ENCODE measurements at regions not wholly inside any gene's neighbourhood (a gene's known extent, or its start where the extent isn't known, plus 50 kb on each side); places are given as distances from the start of the nearest gene placed in this dataset.

DNA sequence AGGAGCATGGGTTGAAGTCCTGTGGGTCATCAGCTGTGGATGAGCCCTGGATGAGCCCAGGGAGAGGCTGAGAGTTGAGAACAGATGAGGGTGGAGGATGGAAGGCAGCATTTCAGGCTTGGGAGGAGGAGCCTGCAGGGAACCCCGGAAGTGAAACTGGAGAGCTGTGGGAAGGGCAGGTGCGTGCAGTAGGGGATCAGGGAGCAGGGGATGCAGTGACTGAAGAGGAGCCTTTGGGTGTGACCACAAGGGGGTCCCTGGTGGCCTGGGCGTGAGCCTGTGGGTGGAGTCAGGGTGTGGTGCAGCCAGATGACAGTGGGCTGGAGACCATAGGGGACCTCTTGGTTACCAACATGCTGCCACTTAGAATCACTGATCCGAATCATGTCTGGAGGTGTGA lies 115.5 kb downstream of the PAPOLA start:
- DNase-seq (ENCODE audit: low read depth) = no peak

DNA sequence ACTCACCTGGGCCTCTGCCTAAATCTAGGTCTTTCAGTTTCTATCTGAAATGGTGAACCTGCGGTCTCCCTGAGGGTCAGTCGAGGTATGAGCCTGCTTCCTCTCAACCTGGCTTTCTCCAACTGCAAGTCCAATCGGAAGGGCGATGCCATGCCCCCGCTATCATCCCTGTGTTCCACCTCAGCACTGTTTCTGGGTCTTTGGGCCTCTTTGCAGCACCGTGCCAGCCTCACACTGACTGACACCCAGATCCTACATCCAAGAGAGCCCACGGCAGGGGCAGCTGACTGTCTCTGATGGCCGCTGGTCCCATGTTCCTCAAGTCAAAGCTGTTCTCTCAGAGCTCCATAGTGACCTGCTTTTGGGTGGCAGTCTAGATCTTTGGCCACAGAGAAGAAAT lies 120.7 kb downstream of the PAPOLA start:
- no peak for DNase-seq (ENCODE audit: low read depth)

DNA sequence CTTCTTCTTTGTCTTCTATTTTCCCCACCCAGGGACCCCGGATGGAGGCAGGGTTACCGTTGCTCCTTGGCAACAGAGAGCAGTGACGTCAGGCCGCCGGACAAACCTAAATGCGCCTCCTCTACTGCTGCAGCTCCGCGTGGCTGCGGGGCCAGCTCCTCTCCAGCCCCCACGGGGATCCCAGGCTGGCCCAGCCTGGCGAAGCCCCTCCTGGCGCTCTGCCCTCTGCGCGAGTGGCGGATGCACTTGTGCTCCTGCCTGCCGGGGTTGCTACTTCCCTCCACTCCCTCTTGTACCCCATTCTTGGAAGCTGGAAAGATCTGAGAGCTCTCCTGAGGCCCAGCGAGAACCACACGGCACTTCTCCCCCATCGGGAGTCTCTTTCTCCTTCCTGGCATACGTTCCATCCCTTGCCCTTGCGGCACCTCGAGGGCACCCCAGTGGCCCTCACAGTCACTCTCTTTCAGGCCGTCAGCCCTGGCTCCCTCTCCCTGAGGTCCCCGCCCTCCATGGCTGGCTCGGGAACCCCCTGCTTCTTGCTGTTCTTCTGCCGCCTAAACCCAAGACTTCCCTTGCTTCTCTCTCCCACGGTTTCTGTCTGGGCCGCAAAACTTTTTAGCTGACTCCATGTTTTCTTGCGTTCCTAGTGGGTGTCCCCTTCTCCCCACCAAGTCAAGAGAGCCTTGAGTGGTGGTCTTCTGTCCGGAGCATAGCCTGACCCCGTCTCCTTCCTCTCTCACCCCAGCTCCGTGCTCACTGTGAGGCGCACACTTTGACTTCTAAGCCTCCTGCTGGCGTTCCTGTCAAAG lies 121.7 kb downstream of the PAPOLA start:
- DNase-seq (ENCODE audit: low read depth) = no peak

GRCh38 chr14:96624661-96625425 lies 122.7 kb downstream of the PAPOLA start:
- no peak for DNase-seq (ENCODE audit: low read depth)

- no peak for DNase-seq (ENCODE audit: low read depth)
These were observed 123.3 kb downstream of the PAPOLA start for GRCh38 chr14:96625426-96625985.

DNA sequence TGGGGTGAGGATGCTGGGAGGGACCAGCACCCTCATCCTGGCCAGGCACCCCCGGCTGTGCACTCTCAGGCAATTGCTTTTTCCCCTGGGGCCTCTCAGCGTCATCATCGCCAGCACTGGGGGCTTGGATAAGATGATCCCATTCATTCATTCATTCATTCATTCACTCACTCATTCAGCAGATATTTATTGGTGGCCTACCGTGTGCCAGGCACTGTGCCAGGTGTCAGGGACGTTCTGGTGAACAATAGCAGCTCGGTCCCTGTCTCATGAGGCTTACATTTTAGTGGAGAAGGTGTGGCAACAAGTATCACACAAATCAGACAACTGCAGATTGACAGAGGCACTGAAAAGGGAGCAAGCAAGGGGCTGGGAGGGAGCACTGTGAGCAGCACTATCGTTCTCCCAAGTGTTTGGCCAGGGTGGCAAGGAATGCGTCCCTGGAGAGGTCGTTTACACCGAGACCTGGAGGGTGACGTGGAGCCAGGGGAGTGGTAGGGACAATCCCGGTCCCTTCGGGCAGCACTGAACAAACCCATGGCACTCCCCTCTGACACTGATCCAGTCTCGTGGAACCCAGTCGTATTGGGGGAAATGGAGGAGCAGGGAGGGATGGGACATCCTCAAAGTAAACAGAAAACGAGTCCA lies 124.1 kb downstream of the PAPOLA start:
- no peak for DNase-seq (ENCODE audit: low read depth)

- DNase-seq (ENCODE audit: low read depth) = no peak
These were observed 124.7 kb downstream of the PAPOLA start for GRCh38 chr14:96626916-96627315.

DNA sequence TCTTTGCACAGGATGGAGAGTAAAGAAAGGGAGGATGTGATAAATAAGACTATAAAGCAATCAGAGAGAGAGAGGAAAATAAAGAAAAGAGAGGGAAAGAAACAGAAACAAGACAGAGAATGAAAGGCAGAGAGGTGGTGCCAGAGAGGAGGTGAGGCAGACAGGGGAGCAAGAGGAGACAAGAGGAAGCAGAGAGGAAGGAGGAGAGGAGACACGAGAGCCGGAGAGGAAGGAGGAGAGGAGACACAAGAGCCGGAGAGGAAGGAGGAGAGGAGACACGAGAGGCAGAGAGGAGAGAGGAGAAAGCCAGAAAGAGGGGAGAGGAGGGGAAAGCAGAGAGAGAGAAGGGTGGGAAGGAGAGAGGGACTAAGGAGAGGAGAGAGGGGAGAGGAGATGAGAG lies 125.2 kb downstream of the PAPOLA start:
- no peak for DNase-seq (ENCODE audit: low read depth)

DNA sequence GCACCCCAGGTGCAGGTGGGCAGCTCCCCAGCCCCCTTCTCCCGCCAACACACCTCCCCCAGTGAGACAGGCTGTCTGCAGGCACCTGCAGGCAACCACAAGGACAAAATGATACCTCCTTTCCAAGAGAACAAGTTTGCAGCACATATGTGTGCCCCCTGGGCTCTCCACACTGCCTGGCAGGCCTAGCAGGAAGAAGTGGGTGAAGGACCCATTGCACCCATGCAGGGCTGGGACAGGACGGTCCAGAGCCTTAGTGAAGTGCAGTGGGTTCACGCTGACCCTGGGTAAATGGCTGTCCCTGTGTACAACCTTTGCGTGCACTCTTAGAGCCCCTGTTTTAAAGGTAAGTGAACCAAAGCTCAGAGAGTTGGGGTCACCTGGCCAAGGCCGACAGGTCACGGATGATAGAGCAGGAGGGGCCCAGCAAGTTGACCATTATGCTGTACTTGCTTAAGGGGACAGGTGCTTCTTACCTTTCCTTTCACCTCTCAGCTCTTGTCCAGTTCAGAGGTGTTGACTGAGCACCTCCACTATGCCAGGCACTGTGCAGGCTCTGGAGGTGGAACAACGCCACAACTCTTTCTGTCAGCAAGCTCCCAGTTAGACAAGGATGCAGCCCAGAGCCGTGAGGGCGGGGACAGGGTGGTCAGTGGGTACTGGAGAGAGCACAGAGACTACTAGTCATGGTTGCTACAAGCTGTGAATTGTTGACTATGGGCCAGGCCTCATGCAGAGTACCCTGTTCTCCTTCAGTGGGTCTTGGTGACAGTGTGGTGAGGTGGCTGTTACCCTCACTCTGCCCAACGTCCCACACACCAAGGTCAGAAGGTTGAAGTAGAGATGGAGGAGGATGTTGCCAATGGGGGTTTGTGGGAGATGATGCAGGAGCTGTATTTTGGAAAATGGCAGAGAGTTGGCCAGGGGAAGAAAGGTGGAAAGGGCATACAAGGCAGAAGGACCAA lies 125.9 kb downstream of the PAPOLA start:
- DNase-seq (ENCODE audit: low read depth) = no peak

DNA sequence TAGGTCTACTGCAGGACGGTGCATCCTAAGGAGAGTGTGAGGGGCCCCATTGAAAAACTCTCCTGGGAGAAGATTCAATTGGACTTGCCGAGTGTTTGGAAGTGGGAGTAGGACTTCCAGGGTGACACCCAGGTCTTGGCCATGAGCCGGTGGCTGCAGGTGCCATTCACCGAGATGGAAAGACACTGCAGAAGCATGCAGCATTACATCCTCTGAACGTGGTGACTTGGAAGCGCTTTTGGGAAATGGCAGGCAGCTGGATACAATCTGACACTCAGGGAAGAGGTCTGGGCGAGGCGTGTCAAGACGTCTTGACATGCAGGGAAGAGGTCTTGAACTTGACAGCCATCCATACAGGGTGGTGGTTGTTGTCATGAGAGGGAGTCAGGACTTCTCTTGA lies 126.9 kb downstream of the PAPOLA start:
- no peak for DNase-seq (ENCODE audit: low read depth)

- no peak for DNase-seq (ENCODE audit: low read depth)
These were observed 127.5 kb downstream of the PAPOLA start for GRCh38 chr14:96629558-96630222.

DNA sequence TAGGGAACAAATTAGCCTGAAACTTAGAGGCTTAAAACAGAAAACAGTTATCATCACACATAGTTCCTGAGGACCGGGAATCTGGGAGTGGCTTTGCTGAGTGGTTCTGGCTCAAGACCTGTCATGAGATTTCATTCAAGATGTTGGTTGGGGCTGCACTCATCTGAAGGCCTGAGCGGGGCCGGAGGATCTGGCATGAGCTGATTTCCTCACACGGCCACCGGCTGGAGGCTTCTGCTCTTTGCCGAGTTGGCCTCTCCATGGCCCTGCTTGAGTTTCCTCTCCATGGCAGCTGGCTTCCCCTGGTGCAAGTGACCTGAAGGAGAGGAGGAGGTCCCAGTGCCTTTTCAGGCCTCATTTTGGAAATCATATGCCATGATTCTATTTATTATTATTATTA lies 128.1 kb downstream of the PAPOLA start:
- no peak for DNase-seq (ENCODE audit: low read depth)

DNA sequence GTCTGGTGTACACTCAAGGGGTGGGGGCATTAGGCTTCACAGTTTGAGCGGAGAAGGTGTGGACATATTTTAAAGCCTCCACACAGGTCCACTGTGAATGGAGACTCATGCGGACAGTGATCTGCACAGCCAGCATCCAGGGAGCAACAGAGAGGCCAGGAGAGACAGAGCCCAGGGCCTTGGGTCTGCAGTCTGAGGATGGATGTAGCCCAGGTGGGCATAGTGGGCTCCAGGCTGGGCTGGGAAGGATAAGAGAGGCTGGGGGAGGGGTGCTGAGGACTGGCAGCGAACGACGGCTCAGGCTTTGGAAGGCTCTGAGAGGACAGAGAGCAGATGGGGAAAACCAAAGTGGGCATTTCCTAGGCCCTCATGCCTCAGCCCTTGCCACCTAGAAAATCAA lies 128.8 kb downstream of the PAPOLA start:
- DNase-seq (ENCODE audit: low read depth) = no peak

DNA sequence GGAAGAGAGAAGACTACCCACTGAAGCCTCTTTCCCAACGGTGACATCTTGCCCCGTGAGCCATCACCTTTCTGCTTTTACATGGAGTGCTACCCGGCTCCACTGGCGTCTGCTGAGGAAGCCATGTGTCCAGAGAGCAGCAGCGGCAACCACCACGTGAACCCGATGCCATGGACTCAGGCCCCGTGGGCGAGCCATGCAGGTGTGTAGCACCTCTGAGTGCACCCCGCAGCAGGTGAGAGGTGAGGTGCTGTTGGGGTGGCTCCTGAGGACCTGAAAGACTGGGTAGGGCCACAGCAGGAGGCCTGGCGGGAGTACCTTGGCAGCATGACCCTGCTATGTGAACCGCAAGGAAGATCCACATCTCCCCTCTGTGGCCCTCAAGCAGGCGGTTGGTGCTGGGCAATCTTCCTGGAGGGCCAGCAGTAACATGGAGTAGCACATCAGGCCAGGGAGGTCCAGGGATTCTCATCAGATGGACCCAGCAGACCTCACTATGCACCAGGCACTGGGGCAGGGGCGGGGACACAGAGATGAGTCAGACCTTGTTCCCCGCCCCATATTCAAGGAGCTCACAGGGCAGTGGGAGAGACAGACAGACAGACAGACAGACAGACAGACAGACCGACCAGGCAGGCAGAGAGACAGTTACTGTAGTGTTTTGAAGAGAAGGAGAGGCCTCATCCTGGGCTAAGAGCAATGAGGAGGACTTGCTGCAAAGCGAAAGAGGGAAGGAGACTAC lies 129.6 kb downstream of the PAPOLA start:
- DNase-seq (ENCODE audit: low read depth) = peak; percentile 6

- DNase-seq (ENCODE audit: low read depth) = no peak
These were observed 130.2 kb downstream of the PAPOLA start for GRCh38 chr14:96632363-96632758.

DNA sequence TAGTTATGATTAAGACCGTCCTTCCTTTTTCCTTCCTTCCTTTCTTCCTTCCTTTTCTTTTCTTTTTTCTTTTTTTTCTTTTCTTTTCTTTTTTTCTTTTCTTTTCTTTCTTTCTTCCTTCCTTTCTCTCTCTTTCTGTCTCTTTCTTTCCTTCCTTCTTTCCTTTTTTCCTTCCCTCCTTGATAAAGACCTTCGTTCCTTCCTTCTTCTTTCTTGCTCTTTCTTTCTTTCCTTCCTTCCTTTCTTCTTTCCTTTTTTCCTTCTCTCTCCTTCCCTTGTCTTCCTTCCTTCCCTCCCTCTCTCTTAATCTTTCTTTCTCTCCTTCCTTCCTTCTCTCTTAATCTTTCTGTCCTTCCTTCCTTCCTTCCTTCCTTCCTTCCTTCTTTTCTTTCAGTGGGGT lies 130.9 kb downstream of the PAPOLA start:
- DNase-seq (ENCODE audit: low read depth) = no peak

DNA sequence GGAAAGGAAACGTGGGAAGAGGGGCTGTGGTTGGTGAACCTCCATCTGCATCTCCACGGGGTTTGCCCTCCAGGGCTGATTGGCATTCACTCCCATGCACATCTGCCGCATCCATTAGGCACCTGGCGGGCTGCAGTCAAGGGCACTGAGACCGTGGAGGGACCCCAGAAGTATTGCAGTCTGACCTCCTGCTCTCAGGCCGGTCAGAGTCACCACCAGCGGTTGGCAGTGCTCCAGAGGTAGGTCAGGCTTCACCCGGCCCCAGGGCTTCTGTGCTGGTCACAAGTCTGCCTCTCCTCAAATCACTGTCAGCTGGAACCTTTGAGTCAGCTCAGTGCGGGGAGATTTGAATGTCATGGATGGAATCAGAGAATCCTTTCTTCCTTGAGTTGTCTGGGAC lies 132.3 kb downstream of the PAPOLA start:
- DNase-seq (ENCODE audit: low read depth) = no peak

GRCh38 chr14:96634896-96635295 lies 132.7 kb downstream of the PAPOLA start:
- no peak for DNase-seq (ENCODE audit: low read depth)

- no peak for DNase-seq (ENCODE audit: low read depth)
These were observed 133.7 kb downstream of the PAPOLA start for GRCh38 chr14:96635850-96636249.

DNA sequence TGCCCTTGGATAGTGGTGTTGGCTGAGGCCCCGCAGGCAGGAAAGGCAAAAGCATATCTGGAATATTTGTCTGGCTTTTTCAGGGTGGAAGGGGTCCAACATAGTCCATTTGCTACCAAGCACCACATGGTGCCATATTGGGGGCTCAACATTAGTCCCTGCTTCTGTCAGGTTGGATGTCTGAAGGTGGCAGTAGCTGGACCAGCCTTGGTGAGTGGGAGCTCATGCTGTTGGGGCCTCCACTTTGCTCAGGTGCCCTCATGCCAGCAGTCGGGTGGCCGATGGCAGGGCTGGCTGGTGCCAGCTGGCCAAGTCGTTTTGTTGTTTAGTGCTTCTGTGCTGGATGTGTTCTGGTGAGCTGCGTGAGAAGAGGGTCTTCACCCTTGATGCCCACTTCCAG lies 135.3 kb downstream of the PAPOLA start:
- DNase-seq (ENCODE audit: low read depth) = no peak

All from iris pigment epithelial cell (primary cell).